SU-DHL-6 (cell line): ENCODE measurements at regions not wholly inside any gene's neighbourhood (a gene's known extent, or its start where the extent isn't known, plus 50 kb on each side); places are given as distances from the start of the nearest gene placed in this dataset.

ENCODE experiments used
- H2AFZ ChIP-seq: fragments of 200-600 bp; sonication (generic); 2 replicates; pipeline ENCODE4 v1.6.1; 2014; ENCODE audit warnings: low read depth, mild to moderate bottlenecking, moderate library complexity, mixed read lengths, antibody characterized with exemption, low read length; ENCODE audit not compliant: severe bottlenecking
- H3F3A ChIP-seq: fragments of 200-600 bp; shearing (Covaris generic); 2 replicates; pipeline ENCODE4 v1.6.0; 2016; ENCODE audit warnings: antibody characterized with exemption, mild to moderate bottlenecking; ENCODE audit not compliant: insufficient read depth
- H3K27ac ChIP-seq: fragments of 200-600 bp; sonication (generic); 2 replicates; pipeline ENCODE4 v1.5.1; 2016; ENCODE audit warnings: low read depth, mild to moderate bottlenecking, low read length, moderate library complexity, mixed read lengths
- H3K27me3 ChIP-seq: fragments of 200-600 bp; sonication (generic), shearing (Covaris generic); 2 replicates; pipeline ENCODE4 v1.6.0; 2014; ENCODE audit warnings: mild to moderate bottlenecking, low read length
- H3K36me3 ChIP-seq: fragments of 200-600 bp; sonication (generic); 2 replicates; pipeline ENCODE4 v1.6.1; 2014; ENCODE audit warnings: mild to moderate bottlenecking, low read length, mixed read lengths
- H3K4me2 ChIP-seq: fragments of 300-600, 200-600 bp; shearing (Covaris generic), sonication (generic); 2 replicates; pipeline ENCODE4 v1.6.0; 2014; ENCODE audit warnings: low read length, low read depth, mild to moderate bottlenecking; ENCODE audit not compliant: poor library complexity, severe bottlenecking
- H3K4me3 ChIP-seq: fragments of 200-600 bp; sonication (generic); 2 replicates; pipeline ENCODE4 v1.5.1; 2014; ENCODE audit warnings: antibody characterized with exemption, low read length, mild to moderate bottlenecking, mixed read lengths; ENCODE audit not compliant: insufficient read depth, poor library complexity, severe bottlenecking
- H3K79me2 ChIP-seq: fragments of 200-600 bp; sonication (generic); 2 replicates; pipeline ENCODE4 v1.6.1; 2014; ENCODE audit warnings: mild to moderate bottlenecking, low read length, moderate library complexity; ENCODE audit not compliant: insufficient read depth
- H3K9ac ChIP-seq: fragments of 200-600 bp; sonication (generic); 2 replicates; pipeline ENCODE4 v1.7.0; 2014; ENCODE audit warnings: mild to moderate bottlenecking, low read length
- H3K9me2 ChIP-seq: fragments of 200-600 bp; sonication (generic); replicated peaks from 2 replicates; pipeline ENCODE4 v1.6.1; 2014; ENCODE audit warnings: low read length; ENCODE audit not compliant: insufficient read depth
- H3K9me3 ChIP-seq: fragments of 200-600 bp; sonication (generic); 2 replicates; pipeline ENCODE4 v1.6.1; 2014; ENCODE audit warnings: low read length, mixed read lengths; ENCODE audit not compliant: insufficient read depth
- H4K20me1 ChIP-seq: fragments of 200-600 bp; sonication (generic); 2 replicates; pipeline ENCODE4 v1.6.1; 2014; ENCODE audit warnings: low read depth, mild to moderate bottlenecking, antibody characterized with exemption, low read length, moderate library complexity, mixed read lengths
- EZH2phosphoT487 ChIP-seq: fragments of 200-600 bp; sonication (generic), shearing (Covaris generic); conservative IDR thresholded peaks from 2 replicates; pipeline ENCODE4 v1.6.1; 2018; ENCODE audit warnings: mild to moderate bottlenecking, antibody characterized with exemption, low read length, moderate library complexity, mixed read lengths
- TF ChIP-seq, protein P1 (sequence below): fragments of 200-600 bp; sonication (generic); IDR thresholded peaks from one replicate; pipeline ENCODE4 v1.5.1; 2017; ENCODE audit warnings: antibody characterized with exemption, mild to moderate bottlenecking, low read length, moderate library complexity; ENCODE audit not compliant: insufficient read depth, poor library complexity, severe bottlenecking

DNA sequence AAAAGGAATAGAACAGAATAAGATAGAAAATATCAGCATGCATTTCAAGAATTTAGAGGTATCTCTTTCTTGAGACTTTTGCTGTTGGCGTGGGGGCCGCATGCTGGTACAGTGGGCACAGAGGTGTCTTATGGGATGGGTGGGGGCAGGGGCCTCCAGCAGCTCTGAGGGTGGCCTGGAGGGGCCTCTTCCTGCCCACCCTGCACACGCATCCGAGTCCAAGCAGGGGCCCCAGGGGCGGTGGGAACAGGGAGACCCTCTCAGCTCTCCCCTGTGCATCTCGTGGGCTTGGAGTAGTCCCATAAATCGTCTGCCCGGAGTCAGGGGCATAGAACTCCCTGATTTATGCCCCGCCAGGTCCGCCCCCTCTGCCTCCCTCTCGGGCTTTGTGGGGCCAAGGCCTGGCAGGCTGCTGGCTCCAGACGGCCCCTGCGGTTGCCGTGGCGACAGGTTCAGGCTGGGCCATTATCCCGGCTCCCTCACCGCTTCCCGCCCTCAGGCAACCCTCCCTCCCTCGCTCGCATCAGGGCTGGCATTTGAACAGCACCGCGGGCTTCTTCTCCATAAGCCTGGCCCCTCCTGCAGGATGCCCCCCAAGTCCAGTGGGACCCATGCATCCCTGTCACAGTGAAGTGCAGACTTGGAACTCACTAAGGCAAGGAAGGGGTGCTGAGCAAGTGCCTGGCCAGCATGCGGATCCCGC, 133.2 kb upstream of the ZBTB40 start:
- Histone ChIP-seq H4K20me1 (no peaks in the 10 kb centered on the region), H3K9me3 (no peaks in the 10 kb centered on the region), H3K36me3 (no peaks in the 10 kb centered on the region), H3K9me2 (no peaks in the 10 kb centered on the region), H3K79me2 (no peaks in the 10 kb centered on the region), H3K27ac (no peak overlapping the region), H3K9ac (no peak overlapping the region), H3K4me2 (no peak overlapping the region), H3K4me3 (no peak overlapping the region), H3F3A (no peaks in the 10 kb centered on the region), H2AFZ (no peak overlapping the region), H3K27me3 (no peaks in the 10 kb centered on the region)
- TF ChIP-seq, protein P1, sequence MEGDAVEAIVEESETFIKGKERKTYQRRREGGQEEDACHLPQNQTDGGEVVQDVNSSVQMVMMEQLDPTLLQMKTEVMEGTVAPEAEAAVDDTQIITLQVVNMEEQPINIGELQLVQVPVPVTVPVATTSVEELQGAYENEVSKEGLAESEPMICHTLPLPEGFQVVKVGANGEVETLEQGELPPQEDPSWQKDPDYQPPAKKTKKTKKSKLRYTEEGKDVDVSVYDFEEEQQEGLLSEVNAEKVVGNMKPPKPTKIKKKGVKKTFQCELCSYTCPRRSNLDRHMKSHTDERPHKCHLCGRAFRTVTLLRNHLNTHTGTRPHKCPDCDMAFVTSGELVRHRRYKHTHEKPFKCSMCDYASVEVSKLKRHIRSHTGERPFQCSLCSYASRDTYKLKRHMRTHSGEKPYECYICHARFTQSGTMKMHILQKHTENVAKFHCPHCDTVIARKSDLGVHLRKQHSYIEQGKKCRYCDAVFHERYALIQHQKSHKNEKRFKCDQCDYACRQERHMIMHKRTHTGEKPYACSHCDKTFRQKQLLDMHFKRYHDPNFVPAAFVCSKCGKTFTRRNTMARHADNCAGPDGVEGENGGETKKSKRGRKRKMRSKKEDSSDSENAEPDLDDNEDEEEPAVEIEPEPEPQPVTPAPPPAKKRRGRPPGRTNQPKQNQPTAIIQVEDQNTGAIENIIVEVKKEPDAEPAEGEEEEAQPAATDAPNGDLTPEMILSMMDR, result no peak
- no peak for TF ChIP-seq EZH2phosphoT487

DNA sequence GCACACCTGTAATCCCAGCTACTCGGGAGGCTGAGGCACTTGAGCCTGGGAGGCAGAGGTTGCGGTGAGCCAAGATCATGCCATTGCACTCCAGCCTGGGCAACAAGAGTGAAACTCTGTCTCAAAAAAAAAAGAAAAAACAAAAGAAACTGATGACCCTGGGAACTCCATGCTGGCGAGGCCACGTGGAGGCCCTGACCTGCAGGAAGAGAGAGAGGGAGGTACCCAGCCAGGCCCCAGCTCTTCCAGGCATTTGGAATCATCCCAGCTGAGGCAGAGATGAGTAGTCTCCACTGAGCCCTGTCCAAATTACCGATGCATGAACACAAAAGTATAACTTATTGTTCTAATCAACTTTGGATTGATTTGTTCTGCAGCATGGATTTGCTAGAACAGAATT, 132.0 kb upstream of the ZBTB40 start:
- no peak overlapping the region for H3K9ac ChIP-seq

DNA sequence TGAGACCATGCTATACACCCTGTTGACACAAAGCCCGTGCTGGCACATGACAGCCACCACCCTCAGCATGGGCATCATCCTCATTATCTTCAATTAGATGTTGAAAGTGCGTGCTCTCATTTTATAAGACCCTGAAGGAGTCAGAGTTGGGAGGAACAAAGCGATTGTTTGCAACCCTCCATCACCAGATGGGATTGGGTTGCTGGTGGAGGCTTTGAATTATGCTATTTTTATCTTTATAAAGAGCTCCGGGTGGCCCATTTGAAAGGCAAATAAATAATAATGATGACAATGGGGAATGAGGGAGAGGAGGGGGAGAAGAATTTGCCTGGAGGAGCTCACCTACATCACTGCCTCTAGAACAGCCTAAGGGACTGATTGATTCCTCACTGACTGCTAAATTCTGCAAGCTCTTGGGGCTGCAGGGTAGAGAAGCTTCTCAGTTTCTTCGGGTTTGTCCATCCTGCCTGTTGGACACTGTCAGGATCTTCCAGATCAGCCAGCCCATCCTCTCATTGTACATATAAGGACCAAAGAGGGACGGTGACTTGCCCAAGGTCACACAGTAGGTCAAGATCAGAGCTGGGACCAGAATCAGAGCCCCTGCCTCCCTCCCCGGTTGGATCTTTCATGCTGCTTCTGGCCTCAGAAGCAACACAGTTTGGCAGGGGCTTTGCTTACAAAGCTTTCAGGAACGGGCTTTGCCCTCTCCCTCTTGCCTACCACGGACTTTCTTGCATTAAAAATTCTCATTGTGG, 130.9 kb upstream of the ZBTB40 start:
- Histone ChIP-seq H2AFZ (no peak overlapping the region), H3K27ac (no peak overlapping the region), H3K9me3 (no peaks in the 10 kb centered on the region), H3K9me2 (no peaks in the 10 kb centered on the region), H3F3A (no peaks in the 10 kb centered on the region), H4K20me1 (no peaks in the 10 kb centered on the region), H3K9ac (no peak overlapping the region), H3K36me3 (no peaks in the 10 kb centered on the region), H3K4me2 (no peak overlapping the region), H3K4me3 (no peak overlapping the region), H3K27me3 (no peaks in the 10 kb centered on the region), H3K79me2 (no peaks in the 10 kb centered on the region)
- TF ChIP-seq, protein P1, result no peak
- no peak for TF ChIP-seq EZH2phosphoT487

More for the DNA sequence above, 132.0 kb upstream of the ZBTB40 start:
- no peaks in the 10 kb centered on the region for H3K36me3 ChIP-seq
- no peaks in the 10 kb centered on the region for H3K79me2 ChIP-seq
- no peaks in the 10 kb centered on the region for H4K20me1 ChIP-seq
- no peaks in the 10 kb centered on the region for H3F3A ChIP-seq
- no peaks in the 10 kb centered on the region for H3K9me2 ChIP-seq
- H3K4me2 ChIP-seq, result no peak overlapping the region
- H2AFZ ChIP-seq, result no peak overlapping the region
- H3K4me3 ChIP-seq, result no peak overlapping the region
- H3K27ac ChIP-seq, result no peak overlapping the region
- TF ChIP-seq, protein P1, result no peak
- TF ChIP-seq EZH2phosphoT487, result no peak
- no peaks in the 10 kb centered on the region for H3K9me3 ChIP-seq
- no peaks in the 10 kb centered on the region for H3K27me3 ChIP-seq
